Hematopoietic multipotent progenitor cell treated with erythropoietin and hydrocortisone succinate and interleukin-3 and kit ligand, for 6 days (in vitro differentiated cells): ENCODE measurements at regions not wholly inside any gene's neighbourhood (a gene's known extent, or its start where the extent isn't known, plus 50 kb on each side); places are given as distances from the start of the nearest gene placed in this dataset.
"Not testable (repeated sequence)": the region's sequence is repeated elsewhere in the genome, so short reads cannot be mapped to it uniquely, and the experiment has no call there.

Experiments used
- DNase-seq: peaks from one replicate; pipeline ENCODE4 v3.0.0-alpha.2; 2015

GRCh38 chr16:6709736-6710135 is 622.9 kb upstream of the RBFOX1 start:
- no peak for DNase-seq

- no peak for DNase-seq
These were observed 623.9 kb upstream of the RBFOX1 start for GRCh38 chr16:6708576-6709215.

GRCh38 chr16:6704306-6704930 is 628.2 kb upstream of the RBFOX1 start:
- no peak for DNase-seq

GRCh38 chr16:6701096-6701495 is 631.5 kb upstream of the RBFOX1 start:
- no peak for DNase-seq

- no peak for DNase-seq
These were observed 634.1 kb upstream of the RBFOX1 start for GRCh38 chr16:6698548-6698947.

- DNase-seq: no peak
These were observed 637.0 kb upstream of the RBFOX1 start for GRCh38 chr16:6695666-6696065.

- no peak for DNase-seq
These were observed 638.0 kb upstream of the RBFOX1 start for GRCh38 chr16:6694636-6695035.

- DNase-seq: not testable (repeated sequence)
These were observed 639.2 kb upstream of the RBFOX1 start for GRCh38 chr16:6693418-6693817.

GRCh38 chr16:6692874-6693273 is 639.8 kb upstream of the RBFOX1 start:
- DNase-seq: no peak

GRCh38 chr16:6690741-6691140 is 641.9 kb upstream of the RBFOX1 start:
- no peak for DNase-seq

- no peak for DNase-seq
These were observed 643.0 kb upstream of the RBFOX1 start for GRCh38 chr16:6689643-6690042.

GRCh38 chr16:6687593-6687992 is 645.1 kb upstream of the RBFOX1 start:
- DNase-seq: no peak

GRCh38 chr16:6684076-6684673 is 648.5 kb upstream of the RBFOX1 start:
- peak; percentile 62 for DNase-seq

GRCh38 chr16:6682142-6682811 is 650.4 kb upstream of the RBFOX1 start:
- DNase-seq: peak; percentile 76

GRCh38 chr16:6678586-6678985 is 654.1 kb upstream of the RBFOX1 start:
- no peak for DNase-seq

GRCh38 chr16:6674071-6674470 is 658.6 kb upstream of the RBFOX1 start:
- DNase-seq: no peak

GRCh38 chr16:6672507-6672906 is 660.1 kb upstream of the RBFOX1 start:
- DNase-seq: no peak

- DNase-seq: no peak
These were observed 665.3 kb upstream of the RBFOX1 start for GRCh38 chr16:6667393-6667792.

GRCh38 chr16:6665126-6665525 is 667.5 kb upstream of the RBFOX1 start:
- no peak for DNase-seq

GRCh38 chr16:6663668-6664067 is 669.0 kb upstream of the RBFOX1 start:
- DNase-seq: no peak

GRCh38 chr16:6656760-6657159 is 675.9 kb upstream of the RBFOX1 start:
- DNase-seq: no peak

GRCh38 chr16:6646891-6647290 is 685.8 kb upstream of the RBFOX1 start:
- DNase-seq: no peak

- DNase-seq: no peak
These were observed 686.7 kb upstream of the RBFOX1 start for GRCh38 chr16:6645768-6646568.
